C4-2B (cell line): ENCODE measurements at regions not wholly inside any gene's neighbourhood (a gene's known extent, or its start where the extent isn't known, plus 50 kb on each side); places are given as distances from the start of the nearest gene placed in this dataset.

Source experiments
- ZFX ChIP-seq: fragments of 450-650 bp; IDR thresholded peaks from 2 replicates; pipeline ENCODE4 v1.6.1; 2017
- TF ChIP-seq, protein P1 (sequence below): fragments of 450-650 bp; conservative IDR thresholded peaks from 2 replicates; pipeline ENCODE4 v1.5.1; 2017; ENCODE audit warnings: mild to moderate bottlenecking

- TF ChIP-seq, protein P1, sequence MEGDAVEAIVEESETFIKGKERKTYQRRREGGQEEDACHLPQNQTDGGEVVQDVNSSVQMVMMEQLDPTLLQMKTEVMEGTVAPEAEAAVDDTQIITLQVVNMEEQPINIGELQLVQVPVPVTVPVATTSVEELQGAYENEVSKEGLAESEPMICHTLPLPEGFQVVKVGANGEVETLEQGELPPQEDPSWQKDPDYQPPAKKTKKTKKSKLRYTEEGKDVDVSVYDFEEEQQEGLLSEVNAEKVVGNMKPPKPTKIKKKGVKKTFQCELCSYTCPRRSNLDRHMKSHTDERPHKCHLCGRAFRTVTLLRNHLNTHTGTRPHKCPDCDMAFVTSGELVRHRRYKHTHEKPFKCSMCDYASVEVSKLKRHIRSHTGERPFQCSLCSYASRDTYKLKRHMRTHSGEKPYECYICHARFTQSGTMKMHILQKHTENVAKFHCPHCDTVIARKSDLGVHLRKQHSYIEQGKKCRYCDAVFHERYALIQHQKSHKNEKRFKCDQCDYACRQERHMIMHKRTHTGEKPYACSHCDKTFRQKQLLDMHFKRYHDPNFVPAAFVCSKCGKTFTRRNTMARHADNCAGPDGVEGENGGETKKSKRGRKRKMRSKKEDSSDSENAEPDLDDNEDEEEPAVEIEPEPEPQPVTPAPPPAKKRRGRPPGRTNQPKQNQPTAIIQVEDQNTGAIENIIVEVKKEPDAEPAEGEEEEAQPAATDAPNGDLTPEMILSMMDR: no peak
- no peak for TF ChIP-seq ZFX
Measured at GRCh38 chr12:17206553-17206952, 600.6 kb upstream of the LMO3 start.
